ENCODE measurements at regions not wholly inside any gene's neighbourhood (a gene's known extent, or its start where the extent isn't known, plus 50 kb on each side); places are given as distances from the start of the nearest gene placed in this dataset.

GRCh38 chr18:49693717-49694005, 119.7 kb downstream of the ACAA2 start:
- H3K4me1 ChIP-seq (ENCODE audit: control insufficient read depth in 1 of 2, insufficient read depth in 2 of 2, low read depth in 1 of 2, low read length in 1 of 2) = peaks cover 0 to 20% of the 10 kb centered on the region in 2 experiments; a peak in 3 of 4 replicates
- ChIA-PET POLR2A (no interaction called here), CTCF (interaction anchor here (0.5 kb wide), 1 partner anchor 134 kb away, joined by 3 read pairs; no protein-coding TSS in a partner anchor)
- H3K79me2 ChIP-seq (ENCODE audit: insufficient read depth) = no peaks in the 10 kb centered on the region
- no peaks in the 10 kb centered on the region for H3K9me2 ChIP-seq
- no peak overlapping the region for H3K27ac ChIP-seq (ENCODE audit: low read depth in 2 of 2, low read length in 1 of 2)
- peaks cover 33% of the 10 kb centered on the region for H3F3A ChIP-seq (replicated peaks; ENCODE audit: insufficient read depth)
- WGBS (ENCODE audit: low lambda C conversion rate) = 77% methylated on average over 4 of the region's 4 CpGs
- no peaks in the 10 kb centered on the region for H3K27me3 ChIP-seq (ENCODE audit: insufficient read depth)
- no peak overlapping the region for H3K4me2 ChIP-seq
- no peak for TF ChIP-seq IRF3 (IDR thresholded peaks at IDR 0.05; ENCODE audit: low read depth, low read length)
- no peak for TF ChIP-seq POLR2AphosphoS5 (IDR thresholded peaks at IDR 0.05; ENCODE audit: low read depth, low read length)
- TF ChIP-seq RXRA (IDR thresholded peaks at IDR 0.05; ENCODE audit: borderline replicate concordance, low read depth) = no peak
- no peak for TF ChIP-seq REST (IDR thresholded peaks at IDR 0.05; ENCODE audit: low read depth, low read length)
- no peak for TF ChIP-seq JUND (IDR thresholded peaks at IDR 0.05)
- no peak for TF ChIP-seq ZBTB33 (IDR thresholded peaks at IDR 0.05; ENCODE audit: borderline replicate concordance, low read depth)
- TF ChIP-seq PBX3 (IDR thresholded peaks at IDR 0.05) = no peak
- no peak for TF ChIP-seq ELF1 (IDR thresholded peaks at IDR 0.05)
- no peak for TF ChIP-seq RAD21 (IDR thresholded peaks at IDR 0.05; ENCODE audit: low read length)
- no peak for TF ChIP-seq TAF1 (IDR thresholded peaks at IDR 0.05; ENCODE audit: borderline replicate concordance, low read depth, low read length)
- TF ChIP-seq, protein P1, sequence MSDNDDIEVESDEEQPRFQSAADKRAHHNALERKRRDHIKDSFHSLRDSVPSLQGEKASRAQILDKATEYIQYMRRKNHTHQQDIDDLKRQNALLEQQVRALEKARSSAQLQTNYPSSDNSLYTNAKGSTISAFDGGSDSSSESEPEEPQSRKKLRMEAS (IDR thresholded peaks at IDR 0.05; ENCODE audit: low read depth) = no peak
- TF ChIP-seq FOXJ3 (CRISPR knock-in tag; IDR thresholded peaks at IDR 0.05) = no peak
- TF ChIP-seq TCF12 (IDR thresholded peaks at IDR 0.05) = no peak
- no peak for TF ChIP-seq EP300 (IDR thresholded peaks at IDR 0.05; ENCODE audit: borderline replicate concordance in 1 of 2, low read depth in 1 of 2, low read length in 1 of 2)
- TF ChIP-seq NFIC (IDR thresholded peaks at IDR 0.05; ENCODE audit: borderline replicate concordance) = no peak
- no peak for TF ChIP-seq EZH2phosphoT487 (IDR thresholded peaks at IDR 0.05; ENCODE audit: borderline replicate concordance, low read depth)
- no peak for TF ChIP-seq RCOR1 (IDR thresholded peaks at IDR 0.05; ENCODE audit: low read length)
- H3K9me3 ChIP-seq = peaks cover 3% of the 10 kb centered on the region; the same call in 1 of the 2 replicates
- H2AFZ ChIP-seq (ENCODE audit: low read depth) = no peak overlapping the region
- no peak overlapping the region for H3K9ac ChIP-seq
- H3K36me3 ChIP-seq (replicated peaks in 1 of 2; ENCODE audit: control insufficient read depth in 1 of 2, insufficient read depth in 2 of 2, low read length in 1 of 2) = no peaks in the 10 kb centered on the region
- no peaks in the 10 kb centered on the region; the same call in 1 of the 2 replicates for H4K20me1 ChIP-seq (ENCODE audit: insufficient read depth)
- DNase-seq = no peak
- H3K4me3 ChIP-seq (ENCODE audit: low read depth in 2 of 2, low read length in 1 of 2) = no peak overlapping the region
